ENCODE measurements at regions not wholly inside any gene's neighbourhood (a gene's known extent, or its start where the extent isn't known, plus 50 kb on each side); places are given as distances from the start of the nearest gene placed in this dataset. TPM values are rescaled to one million over a fixed set of nuclear protein-coding genes. Genes with fewer than 3 reads are reported as not detected.

DNA sequence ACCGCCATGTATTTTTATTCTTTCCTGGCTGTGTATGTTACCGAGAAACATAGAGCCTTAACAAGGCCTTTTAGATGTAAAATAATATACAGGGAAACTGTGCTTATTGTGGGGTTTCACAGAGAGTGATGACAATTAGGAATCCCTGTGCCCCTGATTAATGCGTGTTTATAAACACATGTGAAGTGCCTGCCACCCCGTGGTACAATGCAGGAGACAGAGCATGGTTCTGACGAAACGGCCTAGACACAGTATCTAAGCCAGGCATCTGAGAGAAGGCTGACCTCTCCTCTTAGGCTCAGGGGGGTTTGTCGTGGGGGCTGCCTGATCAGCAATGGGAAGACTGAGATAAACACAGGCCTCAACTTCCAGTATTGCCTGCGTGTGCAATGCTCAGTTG lies 200.0 kb downstream of the AJAP1 start:
- H3K36me3 Mint-ChIP-seq (ENCODE audit: low read depth), result no peaks in the 10 kb centered on the region
- ChIA-PET CTCF (no interaction called here), POLR2A (no interaction called here)
- TF ChIP-seq, protein P1, sequence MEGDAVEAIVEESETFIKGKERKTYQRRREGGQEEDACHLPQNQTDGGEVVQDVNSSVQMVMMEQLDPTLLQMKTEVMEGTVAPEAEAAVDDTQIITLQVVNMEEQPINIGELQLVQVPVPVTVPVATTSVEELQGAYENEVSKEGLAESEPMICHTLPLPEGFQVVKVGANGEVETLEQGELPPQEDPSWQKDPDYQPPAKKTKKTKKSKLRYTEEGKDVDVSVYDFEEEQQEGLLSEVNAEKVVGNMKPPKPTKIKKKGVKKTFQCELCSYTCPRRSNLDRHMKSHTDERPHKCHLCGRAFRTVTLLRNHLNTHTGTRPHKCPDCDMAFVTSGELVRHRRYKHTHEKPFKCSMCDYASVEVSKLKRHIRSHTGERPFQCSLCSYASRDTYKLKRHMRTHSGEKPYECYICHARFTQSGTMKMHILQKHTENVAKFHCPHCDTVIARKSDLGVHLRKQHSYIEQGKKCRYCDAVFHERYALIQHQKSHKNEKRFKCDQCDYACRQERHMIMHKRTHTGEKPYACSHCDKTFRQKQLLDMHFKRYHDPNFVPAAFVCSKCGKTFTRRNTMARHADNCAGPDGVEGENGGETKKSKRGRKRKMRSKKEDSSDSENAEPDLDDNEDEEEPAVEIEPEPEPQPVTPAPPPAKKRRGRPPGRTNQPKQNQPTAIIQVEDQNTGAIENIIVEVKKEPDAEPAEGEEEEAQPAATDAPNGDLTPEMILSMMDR (IDR thresholded peaks at IDR 0.05), result no peak
- peaks cover 2% of the 10 kb centered on the region for H3K9me3 Mint-ChIP-seq
- no peak overlapping the region for H3K4me3 Mint-ChIP-seq
- intact Hi-C loops (cut with micrococcal nuclease), result no loop called here
- ATAC-seq (no peak), DNase-seq (no peak)
- H3K27me3 Mint-ChIP-seq, result no peaks in the 10 kb centered on the region
- H3K27ac Mint-ChIP-seq, result no peak overlapping the region
- no peaks in the 10 kb centered on the region for H3K4me1 Mint-ChIP-seq (ENCODE audit: low read depth)

DNA sequence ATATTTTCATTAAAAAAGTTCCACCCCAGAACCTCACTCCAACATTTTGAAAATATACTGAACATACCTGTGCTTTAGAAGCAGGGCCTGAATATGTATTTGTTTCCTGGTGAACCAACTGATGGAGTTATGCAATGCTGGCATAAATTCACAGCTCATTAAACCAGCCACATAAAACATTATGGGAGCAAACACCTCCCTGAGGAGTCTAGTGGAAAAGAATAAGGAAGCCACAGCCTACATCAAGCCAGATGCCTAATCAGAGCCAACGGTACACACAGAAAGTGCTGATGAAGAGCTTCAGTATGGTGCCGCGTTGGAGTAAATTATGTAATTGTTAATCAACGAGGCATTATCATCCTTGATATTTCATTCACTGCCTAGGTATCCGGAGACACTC lies 199.5 kb downstream of the AJAP1 start:
- ChIA-PET CTCF (no interaction called here), POLR2A (no interaction called here)
- peaks cover 2% of the 10 kb centered on the region for H3K9me3 Mint-ChIP-seq
- TF ChIP-seq, protein P1 (IDR thresholded peaks at IDR 0.05), result no peak
- DNase-seq (no peak), ATAC-seq (no peak)
- no peaks in the 10 kb centered on the region for H3K4me1 Mint-ChIP-seq (ENCODE audit: low read depth)
- intact Hi-C loops (cut with micrococcal nuclease), result no loop called here
- no peaks in the 10 kb centered on the region for H3K36me3 Mint-ChIP-seq (ENCODE audit: low read depth)
- no peaks in the 10 kb centered on the region for H3K27me3 Mint-ChIP-seq
- no peak overlapping the region for H3K27ac Mint-ChIP-seq
- no peak overlapping the region for H3K4me3 Mint-ChIP-seq

DNA sequence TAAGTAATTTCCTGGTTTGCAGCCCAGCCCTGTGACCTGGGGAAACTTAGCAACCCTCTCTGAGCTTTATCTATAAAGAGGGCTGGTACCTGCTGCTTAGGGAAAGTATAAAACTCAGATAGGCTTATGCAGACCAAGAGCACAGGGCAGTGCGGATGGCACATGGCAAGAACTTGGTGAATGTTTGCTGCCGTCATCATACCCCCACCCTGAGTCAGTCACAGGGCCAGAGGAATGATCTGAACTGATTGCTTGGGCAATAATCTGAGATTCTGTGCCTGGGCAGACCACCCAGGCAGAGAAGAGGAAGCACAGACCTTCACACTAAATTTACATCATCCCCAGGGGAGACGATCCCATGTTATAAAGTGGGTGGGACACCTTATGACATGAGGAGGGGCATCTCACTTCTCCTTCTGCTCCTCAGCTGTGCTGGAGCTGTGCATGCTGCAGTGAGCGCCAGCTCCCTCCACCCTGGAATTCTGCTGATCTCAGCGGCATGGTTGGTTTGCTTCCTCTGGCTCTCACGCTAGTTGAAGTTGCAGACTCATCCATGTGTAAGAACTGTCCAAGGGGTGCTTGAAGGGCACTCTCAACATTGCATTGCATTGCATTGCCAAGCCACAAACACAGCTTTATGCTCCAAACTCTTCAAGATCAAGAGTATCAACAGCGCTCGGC lies 197.1 kb downstream of the AJAP1 start:
- no peaks in the 10 kb centered on the region for H3K4me1 Mint-ChIP-seq (ENCODE audit: low read depth)
- peaks cover 5% of the 10 kb centered on the region for H3K27me3 Mint-ChIP-seq
- DNase-seq, result no peak
- intact Hi-C loops (cut with micrococcal nuclease), result no loop called here
- H3K36me3 Mint-ChIP-seq (ENCODE audit: low read depth), result no peaks in the 10 kb centered on the region
- H3K9me3 Mint-ChIP-seq, result peaks cover 2% of the 10 kb centered on the region
- H3K4me3 Mint-ChIP-seq, result no peak overlapping the region
- no peak overlapping the region for H3K27ac Mint-ChIP-seq
- POLR2A ChIA-PET, result no interaction called here
- TF ChIP-seq, protein P1 (IDR thresholded peaks at IDR 0.05), result no peak
- no peak for ATAC-seq
- CTCF ChIA-PET, result no interaction called here

DNA sequence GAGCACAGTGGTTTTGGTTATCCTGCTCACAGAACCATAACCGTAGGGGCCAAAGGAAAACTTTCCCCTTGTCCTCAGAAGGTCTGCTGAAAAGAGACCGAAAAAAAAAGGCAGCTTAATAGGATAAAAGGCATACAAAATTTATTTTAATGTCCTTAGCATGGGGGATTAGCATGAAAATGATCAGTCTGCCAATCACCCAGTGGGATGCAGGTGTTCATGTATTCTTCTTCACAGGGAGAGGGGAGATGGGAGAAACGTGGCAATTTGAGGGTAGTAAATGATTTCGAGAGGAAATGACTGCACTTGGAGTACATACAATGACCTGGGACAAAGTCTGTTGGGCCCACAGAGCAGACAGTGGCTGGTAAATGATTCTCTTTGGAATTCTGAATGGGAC lies 194.0 kb downstream of the AJAP1 start:
- TF ChIP-seq, protein P1 (IDR thresholded peaks at IDR 0.05), result no peak
- POLR2A ChIA-PET, result no interaction called here
- no peak overlapping the region for H3K4me3 Mint-ChIP-seq
- intact Hi-C loops (cut with micrococcal nuclease), result no loop called here
- ATAC-seq (no peak), DNase-seq (no peak)
- no peaks in the 10 kb centered on the region for H3K4me1 Mint-ChIP-seq (ENCODE audit: low read depth)
- no peak overlapping the region for H3K27ac Mint-ChIP-seq
- CTCF ChIA-PET, result no interaction called here
- peaks cover 2% of the 10 kb centered on the region for H3K9me3 Mint-ChIP-seq
- no peaks in the 10 kb centered on the region for H3K36me3 Mint-ChIP-seq (ENCODE audit: low read depth)
- peaks cover 5% of the 10 kb centered on the region for H3K27me3 Mint-ChIP-seq

DNA sequence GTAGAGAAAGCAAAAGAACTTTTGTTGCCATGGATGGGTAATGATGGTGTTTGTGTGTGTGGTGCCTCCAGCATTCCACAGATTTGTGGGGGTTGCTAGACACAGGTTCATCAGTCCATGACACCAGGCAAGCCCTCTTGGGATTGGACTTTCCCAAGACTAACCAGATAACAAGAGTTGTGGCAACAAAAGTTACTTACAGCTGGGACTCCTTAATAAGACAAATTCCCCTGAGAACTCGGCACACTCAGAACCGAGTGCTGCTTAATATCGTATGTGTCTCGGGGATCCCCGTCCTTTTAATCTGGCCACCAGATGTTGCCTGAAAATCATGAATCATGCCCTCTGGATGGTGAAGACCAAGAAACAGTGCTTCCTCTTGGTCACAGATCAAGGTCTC lies 193.3 kb downstream of the AJAP1 start:
- peaks cover 2% of the 10 kb centered on the region for H3K9me3 Mint-ChIP-seq
- TF ChIP-seq, protein P1 (IDR thresholded peaks at IDR 0.05), result no peak
- ChIA-PET CTCF (no interaction called here), POLR2A (no interaction called here)
- H3K4me1 Mint-ChIP-seq (ENCODE audit: low read depth), result no peaks in the 10 kb centered on the region
- intact Hi-C loops (cut with micrococcal nuclease), result no loop called here
- peaks cover 5% of the 10 kb centered on the region for H3K27me3 Mint-ChIP-seq
- no peak overlapping the region for H3K4me3 Mint-ChIP-seq
- no peak overlapping the region for H3K27ac Mint-ChIP-seq
- DNase-seq (no peak), ATAC-seq (no peak)
- no peaks in the 10 kb centered on the region for H3K36me3 Mint-ChIP-seq (ENCODE audit: low read depth)

Small RNAs in the stretch of these regions (microRNA-seq; reads per million reads assigned to microRNA genes)
- not detected for gene MIR4417 (ENCODE audit: borderline microRNAs expressed, borderline replicate concordance)

Data from activated CD8-positive, alpha-beta T cell treated with anti-CD3 and anti-CD28 coated beads for 36 hours (primary cell).